Iris pigment epithelial cell (primary cell): ENCODE measurements at regions not wholly inside any gene's neighbourhood (a gene's known extent, or its start where the extent isn't known, plus 50 kb on each side); places are given as distances from the start of the nearest gene placed in this dataset.
A peak's percentile ranks its signal among the peaks of the same experiment; 100 is the strongest.

ENCODE experiments used
- DNase-seq: peaks from one replicate; pipeline ENCODE4 v3.0.0-alpha.2; 2011; ENCODE audit warnings: low read depth

- peak; percentile 66 for DNase-seq
These were observed 151.5 kb downstream of the KLF5 start for GRCh38 chr13:73210218-73210883.

- no peak for DNase-seq
These were observed 146.1 kb downstream of the KLF5 start for GRCh38 chr13:73204952-73205351.

GRCh38 chr13:73201626-73202025, 142.8 kb downstream of the KLF5 start:
- no peak for DNase-seq

GRCh38 chr13:73198991-73199411, 140.2 kb downstream of the KLF5 start:
- no peak for DNase-seq

- no peak for DNase-seq
These were observed 136.3 kb downstream of the KLF5 start for GRCh38 chr13:73195091-73195490.

- DNase-seq, result no peak
These were observed 135.5 kb downstream of the KLF5 start for GRCh38 chr13:73194310-73194709.

- DNase-seq, result no peak
These were observed 134.7 kb downstream of the KLF5 start for GRCh38 chr13:73193554-73193953.

GRCh38 chr13:73190477-73190876, 131.7 kb downstream of the KLF5 start:
- no peak for DNase-seq

- DNase-seq, result no peak
These were observed 131.0 kb downstream of the KLF5 start for GRCh38 chr13:73189776-73190175.

GRCh38 chr13:73189362-73189761, 130.6 kb downstream of the KLF5 start:
- no peak for DNase-seq

- peak; percentile 65 for DNase-seq
These were observed 128.3 kb downstream of the KLF5 start for GRCh38 chr13:73187106-73187505.

GRCh38 chr13:73179650-73180274, 121.0 kb downstream of the KLF5 start:
- peak; percentile 81 for DNase-seq

- no peak for DNase-seq
These were observed 119.2 kb downstream of the KLF5 start for GRCh38 chr13:73177916-73178565.

- no peak for DNase-seq
These were observed 118.2 kb downstream of the KLF5 start for GRCh38 chr13:73177017-73177416.

GRCh38 chr13:73174521-73175010, 115.8 kb downstream of the KLF5 start:
- no peak for DNase-seq

- no peak for DNase-seq
These were observed 114.5 kb downstream of the KLF5 start for GRCh38 chr13:73173279-73173811.

GRCh38 chr13:73171926-73172325, 113.1 kb downstream of the KLF5 start:
- peak; percentile 68 for DNase-seq

GRCh38 chr13:73171271-73171682, 112.5 kb downstream of the KLF5 start:
- no peak for DNase-seq

- no peak for DNase-seq
These were observed 111.2 kb downstream of the KLF5 start for GRCh38 chr13:73169971-73170370.

- DNase-seq, result no peak
These were observed 110.2 kb downstream of the KLF5 start for GRCh38 chr13:73168953-73169401.

- no peak for DNase-seq
These were observed 109.6 kb downstream of the KLF5 start for GRCh38 chr13:73168226-73168952.
